ENCODE measurements at regions not wholly inside any gene's neighbourhood (a gene's known extent, or its start where the extent isn't known, plus 50 kb on each side); places are given as distances from the start of the nearest gene placed in this dataset.
"Not testable (repeated sequence)": the region's sequence is repeated elsewhere in the genome, so short reads cannot be mapped to it uniquely, and the experiment has no call there.

DNA sequence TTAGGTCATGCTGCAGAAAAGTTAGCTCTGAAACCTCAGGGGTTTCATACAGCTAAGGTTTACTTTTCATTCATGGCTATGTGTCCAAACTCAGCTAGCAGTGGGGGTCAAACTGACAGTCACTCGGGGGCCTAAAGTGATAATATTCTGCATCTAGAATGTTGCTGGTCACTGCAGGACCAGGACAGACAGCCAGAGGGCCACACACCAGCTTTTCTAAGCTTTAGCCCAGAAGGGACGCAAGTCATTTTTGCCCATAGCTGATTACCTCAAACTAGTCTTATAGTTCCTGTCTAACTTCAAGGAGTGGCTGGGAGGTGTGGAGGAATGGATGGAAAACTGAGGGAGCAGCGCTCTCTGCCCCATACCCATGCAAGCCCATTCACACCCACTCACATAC is 163.0 kb upstream of the NLRP1 start:
- no peak for DNase-seq (ENCODE audit: low read depth)

DNA sequence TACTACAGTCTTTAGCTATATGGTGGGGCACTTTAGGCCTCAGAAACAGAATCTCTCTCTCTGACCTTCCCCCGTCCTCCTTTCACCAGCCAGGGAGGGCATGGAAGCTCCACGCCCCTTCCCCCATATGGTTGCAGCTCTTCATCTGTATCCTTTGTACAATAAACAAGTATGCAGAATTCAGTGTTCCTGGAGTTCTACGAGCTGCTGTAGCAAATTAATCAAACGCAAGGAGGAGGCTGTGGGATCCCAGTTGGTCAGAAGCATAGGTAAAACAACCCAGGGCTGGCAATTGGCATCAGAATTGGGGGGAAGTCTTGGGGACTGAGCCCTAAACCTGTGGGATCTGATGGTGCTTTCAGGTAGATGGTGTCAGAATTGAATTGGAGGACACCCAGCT is 163.7 kb upstream of the NLRP1 start:
- no peak for DNase-seq (ENCODE audit: low read depth)

DNA sequence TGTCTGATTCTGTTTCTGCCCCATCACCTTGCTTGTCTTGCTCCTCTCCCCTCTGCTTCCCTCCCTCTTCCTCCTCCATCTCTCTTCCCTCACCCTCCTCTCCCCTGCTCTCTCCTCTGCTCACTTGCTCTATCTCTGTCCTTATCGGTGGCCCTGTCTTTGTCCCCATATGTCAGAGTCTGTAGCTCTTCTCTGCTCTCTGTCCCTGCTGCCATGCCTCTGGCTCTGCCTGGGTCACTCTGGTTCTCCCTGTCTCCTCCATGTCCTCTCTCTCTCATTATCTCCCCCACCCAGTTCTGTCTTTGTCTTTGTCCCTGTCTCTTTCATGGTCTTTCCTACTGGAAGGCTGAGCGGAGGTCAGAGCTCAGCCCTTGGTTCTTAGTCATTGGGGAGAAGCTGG is 169.1 kb upstream of the NLRP1 start:
- no peak for DNase-seq (ENCODE audit: low read depth)

DNA sequence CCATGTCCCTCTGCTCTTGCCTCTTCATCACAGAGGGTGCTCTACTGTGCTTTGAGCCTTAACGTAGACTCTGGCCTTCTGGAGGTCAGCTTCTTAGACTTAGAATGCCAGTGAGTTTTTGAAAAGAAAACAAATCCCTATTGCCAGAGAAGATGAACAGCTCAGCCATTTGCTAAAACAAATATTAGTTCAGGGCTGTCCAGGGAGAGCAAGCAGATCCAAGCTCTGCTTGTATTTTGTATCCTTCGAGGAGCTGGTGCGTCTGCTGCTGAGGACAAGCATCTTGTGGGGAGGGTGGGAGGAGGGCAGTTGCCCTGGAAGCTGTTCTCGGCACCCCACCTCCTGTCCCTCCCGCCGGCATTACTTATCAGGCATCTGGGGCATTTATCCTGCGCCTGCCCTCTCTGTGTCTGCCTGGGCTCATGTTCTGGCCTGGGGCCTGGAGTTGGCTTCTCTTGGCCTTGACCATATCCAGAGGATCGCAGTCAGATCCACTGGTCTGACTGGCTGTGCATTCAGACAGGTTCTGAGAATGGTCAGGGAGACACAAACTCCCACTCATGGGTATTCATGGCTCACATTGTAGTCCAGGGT is 173.1 kb upstream of the NLRP1 start:
- no peak for DNase-seq (ENCODE audit: low read depth)

DNA sequence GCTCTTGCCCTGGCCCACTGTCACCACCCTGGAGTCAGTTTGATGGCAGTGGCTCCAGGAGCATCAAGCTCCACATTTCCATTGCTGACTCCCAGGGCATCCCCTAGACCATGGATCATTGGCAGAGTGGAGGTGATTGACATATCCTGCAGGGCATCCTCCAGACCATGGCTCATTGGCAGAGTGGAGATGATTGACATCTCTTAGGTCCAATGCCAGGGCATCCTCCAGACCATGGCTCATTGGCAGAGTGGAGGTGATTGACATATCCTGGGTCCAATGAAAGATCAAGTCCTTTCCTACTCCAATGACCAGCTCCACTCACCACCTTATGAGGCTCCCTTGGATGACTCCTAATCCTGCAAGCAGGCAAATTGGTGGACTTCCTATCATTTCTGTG is 174.3 kb upstream of the NLRP1 start:
- no peak for DNase-seq (ENCODE audit: low read depth)

DNA sequence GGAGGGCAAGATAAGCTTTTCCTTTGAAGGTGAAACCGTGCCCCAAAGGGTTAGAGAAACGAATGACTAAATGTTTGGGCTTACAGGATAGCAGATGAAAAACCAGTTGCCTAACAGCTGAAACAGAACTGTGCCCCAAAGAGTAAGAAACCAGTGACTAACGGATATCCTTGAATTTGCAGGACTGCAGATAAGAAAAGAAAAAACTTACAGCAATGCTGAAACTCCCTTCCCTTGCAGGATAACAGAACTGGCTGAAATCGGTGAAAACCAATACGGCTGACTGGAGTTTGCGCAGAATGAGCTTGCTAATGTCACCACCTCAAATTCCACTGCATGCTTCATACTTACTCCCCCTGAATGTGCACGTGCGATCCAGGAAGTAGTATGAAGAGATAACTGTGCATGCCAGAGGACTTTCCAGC is 175.2 kb upstream of the NLRP1 start:
- no peak for DNase-seq (ENCODE audit: low read depth)

DNA sequence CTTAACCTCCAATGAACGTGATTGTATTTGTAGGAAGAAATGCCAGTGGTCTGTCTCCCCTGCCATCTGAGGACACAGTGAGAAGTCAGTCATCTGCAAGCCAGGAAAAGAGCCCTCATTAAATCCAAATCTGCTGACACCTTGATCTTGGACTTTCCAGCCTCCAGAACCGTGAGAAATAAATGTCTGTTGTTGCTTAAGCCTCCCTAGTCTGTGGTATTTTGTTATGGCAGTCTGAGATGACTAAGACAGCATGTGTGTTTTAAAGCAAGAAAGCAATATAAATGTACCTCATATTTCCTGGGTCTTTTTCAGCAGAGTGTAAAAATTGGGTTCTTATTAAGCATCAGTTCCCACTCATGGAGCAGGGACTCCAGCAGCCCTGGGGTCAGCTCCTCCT is 177.9 kb upstream of the NLRP1 start:
- DNase-seq (ENCODE audit: low read depth), result no peak

DNA sequence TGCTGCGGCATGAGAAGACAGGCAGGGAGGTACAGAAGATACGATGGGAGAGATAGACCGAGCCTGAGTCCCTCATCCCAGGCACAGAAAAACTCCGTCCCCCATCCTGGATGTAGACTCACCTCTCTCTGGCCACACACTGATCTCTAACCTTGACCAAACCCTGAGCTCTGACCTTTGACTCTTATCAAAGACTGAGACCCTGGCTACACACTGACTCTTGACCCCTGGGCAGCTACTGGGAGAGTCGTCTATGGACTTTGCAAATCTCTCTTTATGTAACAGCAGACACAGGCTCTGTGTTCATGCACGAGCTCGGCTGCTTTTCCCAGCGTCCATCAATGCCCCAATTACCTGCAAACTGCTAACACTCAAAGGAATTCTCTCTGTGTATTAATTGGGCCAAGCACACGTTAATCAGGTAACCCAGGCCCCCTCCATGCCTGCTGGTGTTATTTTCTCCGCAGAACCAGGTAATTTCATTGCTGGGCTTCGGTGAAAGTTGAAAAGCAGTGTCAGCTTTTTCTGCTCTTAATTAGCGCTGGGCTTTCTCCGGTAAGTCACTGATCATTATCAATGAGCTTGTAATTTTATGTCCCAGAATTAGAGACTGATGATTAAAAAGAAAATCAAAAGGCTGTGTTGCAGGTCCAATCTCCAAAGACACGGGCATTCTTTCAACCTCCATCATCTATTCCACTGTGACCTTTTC is 179.4 kb upstream of the NLRP1 start:
- no peak for DNase-seq (ENCODE audit: low read depth)

DNA sequence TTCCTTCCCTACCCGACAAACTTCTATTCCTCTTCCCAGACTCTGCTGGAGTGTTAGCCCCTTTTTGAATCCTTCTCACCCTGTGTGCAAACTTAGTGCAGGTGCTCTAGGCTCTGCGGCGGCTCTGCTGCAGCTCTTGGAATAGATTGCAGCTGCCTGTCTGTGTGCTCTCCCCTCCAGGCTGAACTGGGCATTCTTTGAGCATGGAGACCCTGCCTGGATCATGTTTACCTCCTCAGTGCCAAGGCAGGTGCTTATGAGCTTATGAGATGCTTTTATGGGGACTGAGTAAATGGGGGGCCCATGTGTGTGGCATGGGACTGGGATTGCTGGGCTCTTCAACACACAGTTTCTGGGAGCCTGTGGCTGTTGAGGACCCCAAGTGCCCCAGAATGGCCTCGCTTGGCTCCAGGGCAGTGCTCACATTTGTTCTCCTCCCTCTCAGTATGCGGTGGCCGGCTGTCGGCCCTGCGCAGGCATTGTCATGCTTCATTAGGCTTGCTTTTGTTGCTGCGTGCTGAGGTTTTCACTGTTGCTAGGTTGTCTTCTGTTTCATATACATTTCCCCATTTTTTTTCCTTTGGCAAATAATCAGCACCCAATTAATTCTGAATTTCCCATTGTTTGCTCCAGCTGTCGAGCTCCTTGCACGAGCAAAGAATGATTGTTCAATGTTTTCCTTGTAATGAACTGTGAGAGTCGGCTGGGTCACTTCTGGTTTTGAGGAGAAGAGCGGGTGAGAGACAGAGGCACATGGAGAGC is 185.5 kb upstream of the NLRP1 start:
- DNase-seq (ENCODE audit: low read depth), result no peak

DNA sequence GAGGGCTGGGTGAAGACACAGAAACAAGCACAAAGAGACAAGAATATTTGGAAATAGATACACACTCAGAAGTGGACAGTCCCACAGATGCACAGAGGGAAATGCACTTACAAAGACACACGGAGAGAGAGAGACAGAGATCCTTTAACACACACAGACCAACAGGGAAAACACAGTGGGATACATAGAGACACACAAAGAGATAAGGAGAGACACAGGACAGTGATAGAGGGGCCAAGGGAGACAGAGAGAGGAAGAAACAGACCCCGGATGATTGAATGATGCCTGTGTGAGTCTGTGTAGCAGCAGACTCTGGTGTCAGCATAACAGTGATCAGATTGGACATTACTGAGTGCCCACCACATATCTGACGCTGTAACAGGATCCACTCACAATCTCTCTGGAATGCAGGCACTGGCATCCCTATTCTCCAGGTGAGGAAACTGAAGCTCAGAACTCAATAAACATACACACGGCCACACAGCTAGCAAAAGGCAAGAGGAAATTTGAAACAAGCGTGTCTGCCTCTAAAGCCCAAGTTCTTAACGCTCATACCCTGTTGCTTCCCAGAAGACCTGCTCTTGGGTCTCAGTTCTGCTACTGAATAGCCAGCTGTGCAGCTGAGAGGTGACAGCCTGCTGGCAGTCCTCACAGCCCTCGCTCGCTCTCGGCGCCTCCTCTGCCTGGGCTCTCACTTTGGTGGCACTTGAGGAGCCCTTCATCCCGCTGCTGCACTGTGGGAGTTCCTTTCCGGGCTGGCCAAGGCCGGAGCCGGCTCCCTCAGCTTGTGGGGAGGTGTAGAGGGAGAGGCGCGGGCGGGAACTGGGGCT is 186.3 kb upstream of the NLRP1 start:
- DNase-seq (ENCODE audit: low read depth), result no peak

DNA sequence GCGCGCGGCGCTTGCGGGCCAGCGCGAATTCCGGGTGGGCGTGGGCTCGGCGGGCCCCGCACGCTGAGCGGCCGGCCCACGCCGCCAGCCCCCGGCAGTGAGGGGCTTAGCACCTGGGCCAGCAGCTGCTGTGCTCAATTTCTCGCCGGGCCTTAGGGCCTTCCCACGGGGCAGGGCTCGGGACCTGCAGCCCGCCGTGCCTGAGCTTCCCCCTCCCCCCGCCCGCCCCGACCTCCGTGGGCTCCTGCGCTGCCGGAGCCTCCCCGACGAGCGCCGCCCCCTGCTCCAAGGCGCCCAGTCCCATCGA is 186.9 kb upstream of the NLRP1 start:
- not testable (repeated sequence) for DNase-seq (ENCODE audit: low read depth)

DNA sequence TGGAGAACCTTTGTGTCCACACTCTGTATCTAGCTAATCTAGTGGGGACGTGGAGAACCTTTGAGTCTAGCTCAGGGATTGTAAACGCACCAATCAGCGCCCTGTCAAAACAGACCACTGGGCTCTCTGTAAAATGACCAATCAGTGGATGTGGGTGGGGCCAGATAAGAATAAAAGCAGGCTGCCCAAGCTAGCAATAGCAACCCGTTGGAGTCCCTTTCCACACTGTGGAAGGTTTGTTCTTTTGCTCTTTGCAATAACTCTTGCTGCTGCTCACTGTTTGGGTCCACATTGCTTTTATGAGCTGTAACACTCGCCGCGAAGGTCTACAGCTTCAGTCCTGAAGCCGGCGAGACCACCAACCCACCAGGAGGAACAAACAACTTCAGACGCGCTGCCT is 187.7 kb upstream of the NLRP1 start:
- not testable (repeated sequence) for DNase-seq (ENCODE audit: low read depth)

DNA sequence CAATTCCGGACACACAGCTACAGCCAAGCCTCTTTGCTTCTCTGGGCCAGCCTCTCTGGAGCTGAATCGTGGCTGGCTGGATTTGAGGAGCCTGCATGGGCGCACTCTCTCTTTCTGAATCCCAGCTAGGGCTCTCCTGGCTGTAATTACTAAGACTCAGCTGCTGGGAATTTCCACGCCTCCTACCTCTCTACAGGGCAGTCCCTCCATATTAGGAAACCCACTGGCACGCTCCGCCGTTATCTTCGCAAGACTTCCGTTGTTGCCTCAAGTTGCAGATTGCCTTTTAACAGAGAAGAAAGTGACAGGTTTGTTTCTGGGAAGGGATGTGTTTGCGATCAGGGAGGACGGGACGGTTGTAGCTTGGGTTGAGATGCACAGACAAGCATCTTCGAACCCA is 188.4 kb upstream of the NLRP1 start:
- no peak for DNase-seq (ENCODE audit: low read depth)

DNA sequence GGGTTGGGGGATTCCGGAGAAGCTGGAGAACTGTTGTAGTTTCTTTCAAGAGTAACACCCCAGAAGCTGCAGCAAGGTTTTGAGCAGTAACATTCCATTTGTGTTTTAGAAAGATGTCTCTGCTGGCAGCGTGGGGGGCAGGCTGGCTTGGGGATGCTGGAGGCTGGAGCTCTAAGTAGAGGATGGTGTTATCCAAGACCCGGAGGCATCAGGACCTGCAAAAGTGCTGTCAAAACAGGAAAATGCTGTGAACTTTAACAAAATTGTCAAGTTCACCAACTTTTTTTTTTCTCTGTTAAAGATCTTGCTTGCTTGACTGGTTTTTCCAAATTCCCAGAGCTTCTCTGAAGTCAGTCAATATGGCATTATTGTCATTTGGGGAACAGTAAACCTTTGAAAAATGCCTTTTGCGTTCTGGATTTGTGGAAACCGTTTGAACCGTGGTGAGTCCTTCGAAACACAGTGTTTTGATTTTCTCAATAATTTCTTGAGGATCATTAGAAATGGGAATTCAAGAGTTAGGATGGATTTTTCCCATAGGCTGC is 189.6 kb upstream of the NLRP1 start:
- DNase-seq (ENCODE audit: low read depth), result no peak

DNA sequence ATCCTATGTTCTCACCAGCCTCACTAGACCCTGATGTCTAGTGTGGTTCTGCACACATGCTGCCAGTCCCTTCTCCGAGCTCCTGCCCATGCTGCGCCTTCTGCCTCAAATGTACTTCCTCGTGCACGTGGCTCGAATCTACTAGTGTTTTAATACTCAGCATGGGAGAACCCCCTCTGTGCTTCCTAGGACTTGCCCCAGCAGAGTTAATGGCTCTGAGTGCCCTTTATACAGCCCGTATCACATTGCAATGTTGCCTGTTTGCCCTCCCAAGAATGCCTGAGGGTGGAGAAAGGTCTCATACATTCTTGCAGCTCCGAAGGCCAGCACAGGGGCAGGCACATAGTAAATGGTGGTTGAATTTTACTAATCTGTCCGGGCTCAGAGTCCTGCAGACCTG is 190.8 kb upstream of the NLRP1 start:
- DNase-seq (ENCODE audit: low read depth), result no peak

DNA sequence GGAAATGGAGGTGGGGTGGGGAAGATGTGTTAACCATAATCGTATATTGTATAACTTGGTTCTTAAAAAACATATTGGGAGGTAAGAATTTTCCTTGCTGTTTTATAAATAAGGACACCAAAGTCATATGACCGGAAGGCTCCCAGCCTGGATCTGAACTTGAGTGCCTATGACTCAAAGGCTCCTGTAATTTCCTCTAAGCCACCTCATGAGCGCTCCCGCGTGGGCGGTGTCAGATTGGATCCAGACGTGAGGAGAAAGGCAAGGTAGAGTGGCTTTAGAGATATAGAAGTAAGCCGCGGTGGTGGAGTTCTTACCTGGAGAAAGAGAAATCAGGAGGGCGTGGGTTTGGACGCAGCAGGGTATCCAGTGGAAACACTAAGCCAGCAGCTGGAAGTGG is 196.2 kb upstream of the NLRP1 start:
- DNase-seq (ENCODE audit: low read depth), result no peak

DNA sequence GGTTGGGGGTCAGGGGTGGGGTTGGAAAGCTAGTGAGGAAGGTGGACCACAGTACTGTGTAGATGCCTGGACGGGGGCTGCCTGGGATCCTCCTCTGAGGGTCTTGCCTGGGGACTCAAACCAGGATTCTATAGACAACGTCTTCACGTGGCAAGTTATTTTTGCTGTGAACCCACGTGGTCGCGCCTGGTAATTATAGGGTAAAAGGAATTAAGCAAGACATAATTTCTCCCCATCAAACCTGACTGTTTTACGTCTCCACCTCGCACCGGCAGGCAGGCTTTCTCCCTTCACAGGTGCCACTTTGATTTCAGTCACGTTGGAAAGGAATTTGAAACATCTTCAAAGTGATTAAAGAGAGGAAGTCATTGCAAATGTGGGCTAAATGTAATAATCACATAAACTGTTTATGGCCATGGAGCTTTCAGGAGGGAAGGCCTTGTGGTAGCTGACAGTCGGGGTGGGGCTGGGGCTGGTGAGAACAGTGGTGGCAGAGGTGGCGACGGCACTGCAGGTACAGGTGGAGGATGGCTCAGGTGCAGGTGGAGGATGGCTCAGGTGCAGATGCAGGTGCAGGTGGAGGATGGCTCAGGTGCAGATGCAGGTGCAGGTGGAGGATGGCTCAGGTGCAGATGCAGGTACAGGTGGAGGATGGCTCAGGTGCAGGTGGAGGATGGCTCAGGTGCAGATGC is 197.1 kb upstream of the NLRP1 start:
- DNase-seq (ENCODE audit: low read depth), result no peak

DNA sequence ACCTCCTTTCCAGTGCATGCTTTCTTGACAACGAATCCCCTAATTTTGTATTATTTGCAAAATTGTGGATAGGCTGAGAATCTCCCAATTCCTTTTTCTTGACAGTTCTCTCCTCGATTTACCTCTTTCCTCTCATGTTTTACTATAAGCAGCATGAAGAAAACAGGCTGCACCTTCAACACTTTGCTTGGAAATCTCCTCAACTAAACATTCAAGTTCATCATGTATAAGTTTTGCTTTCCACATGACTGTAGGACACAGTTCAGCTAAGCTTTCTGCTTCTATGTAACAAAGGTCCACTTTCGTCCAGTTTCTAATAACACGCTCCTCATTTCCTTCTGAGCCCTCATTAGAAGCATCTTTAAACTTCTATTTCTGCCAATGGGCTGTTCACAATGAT is 199.0 kb upstream of the NLRP1 start:
- DNase-seq (ENCODE audit: low read depth), result no peak

DNA sequence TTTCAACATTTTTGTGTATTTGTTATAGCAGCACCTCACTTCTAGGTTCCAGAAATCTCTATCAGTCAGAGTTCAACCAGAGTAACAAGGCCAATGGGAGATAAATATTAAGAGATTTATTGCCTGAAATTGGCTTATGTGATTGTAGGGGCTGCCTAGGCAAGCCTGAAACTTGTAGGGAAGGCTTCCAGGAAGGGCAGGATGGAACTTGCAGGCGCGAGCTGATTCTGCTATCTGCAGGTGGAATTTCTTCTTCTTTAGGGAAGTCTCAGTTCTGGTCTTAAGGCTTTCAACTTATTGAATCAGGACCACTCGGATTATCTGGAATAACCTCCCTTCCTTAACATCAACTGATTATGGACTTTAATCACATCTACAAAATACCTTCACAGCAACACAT is 199.5 kb upstream of the NLRP1 start:
- DNase-seq (ENCODE audit: low read depth), result no peak

DNA sequence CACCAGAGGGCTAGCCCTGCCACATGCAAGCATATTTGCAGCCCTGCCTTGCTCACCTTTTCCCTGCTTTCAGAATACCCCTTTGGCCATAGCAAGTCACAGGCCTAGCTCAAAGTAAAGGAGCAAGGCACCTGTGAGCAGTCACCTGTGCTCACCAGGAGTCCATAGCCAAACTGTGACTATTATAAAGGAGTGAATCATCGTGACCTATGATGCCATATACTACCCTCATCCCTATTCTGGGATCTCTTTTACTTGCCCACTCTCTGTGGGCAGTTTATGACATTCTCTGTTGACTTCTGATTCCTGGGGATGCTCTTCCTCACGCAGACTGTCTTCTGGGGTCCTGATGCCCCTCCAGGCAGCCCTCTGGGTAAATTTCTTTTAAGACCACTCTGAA is 200.5 kb upstream of the NLRP1 start:
- no peak for DNase-seq (ENCODE audit: low read depth)

DNA sequence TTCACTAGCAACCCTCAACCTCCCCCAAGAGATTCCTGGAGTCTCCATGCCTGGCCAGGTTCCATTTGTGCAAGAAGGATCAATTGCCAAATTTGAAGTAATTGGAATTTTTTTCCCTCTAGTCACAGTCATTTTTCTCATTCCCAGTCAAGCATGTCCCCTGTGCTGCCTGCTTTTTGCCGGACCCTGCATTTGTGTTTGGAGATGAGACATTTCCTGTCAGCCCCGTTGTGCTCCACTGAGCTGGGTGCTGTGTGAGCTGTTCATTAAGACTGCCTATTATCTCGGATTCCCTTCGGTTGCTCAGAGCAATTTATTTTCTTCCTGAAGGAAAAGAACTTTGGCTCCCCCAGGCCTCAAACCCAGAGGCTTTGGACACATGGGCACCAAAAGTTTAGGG is 201.0 kb upstream of the NLRP1 start:
- no peak for DNase-seq (ENCODE audit: low read depth)
